RWPE2 (cell line): ENCODE measurements at regions not wholly inside any gene's neighbourhood (a gene's known extent, or its start where the extent isn't known, plus 50 kb on each side); places are given as distances from the start of the nearest gene placed in this dataset.

Experiments used
- ATAC-seq: fragments of 200-7000 bp; cut with Tn5 transposase; 3 replicates; pipeline ENCODE4 v1.9.1; 2021; ENCODE audit warnings: low read depth
- DNase-seq: peaks from one replicate; pipeline ENCODE4 v3.0.0-alpha.2; 2020; ENCODE audit warnings: low spot score
- H3K27ac ChIP-seq: fragments of 450-650 bp; 2 replicates; pipeline ENCODE4 v1.5.1; 2017; ENCODE audit warnings: mild to moderate bottlenecking; ENCODE audit not compliant: poor library complexity, severe bottlenecking
- H3K27me3 ChIP-seq: fragments of 250-450 bp; sonication (Bioruptor Pico); 2 replicates; pipeline ENCODE4 v1.5.1; 2021; ENCODE audit warnings: mild to moderate bottlenecking, moderate library complexity; ENCODE audit not compliant: insufficient read depth, poor library complexity, severe bottlenecking
- H3K36me3 ChIP-seq: fragments of 250-450 bp; sonication (Bioruptor Pico); 2 replicates; pipeline ENCODE4 v1.5.1; 2020; ENCODE audit warnings: low read depth, mild to moderate bottlenecking, moderate library complexity
- H3K4me1 ChIP-seq: fragments of 250-450 bp; sonication (Bioruptor Pico); 2 replicates; pipeline ENCODE4 v1.5.1; 2021; ENCODE audit warnings: mild to moderate bottlenecking, moderate library complexity; ENCODE audit not compliant: insufficient read depth, poor library complexity, severe bottlenecking
- H3K4me3 ChIP-seq: fragments of 250-450 bp; sonication (Bioruptor Pico); 2 replicates; pipeline ENCODE4 v1.5.1; 2021; ENCODE audit warnings: mild to moderate bottlenecking, moderate library complexity; ENCODE audit not compliant: severe bottlenecking
- H3K9me3 ChIP-seq: fragments of 250-450 bp; sonication (Bioruptor Pico); 2 replicates; pipeline ENCODE4 v1.5.1; 2021; ENCODE audit warnings: mild to moderate bottlenecking, moderate library complexity; ENCODE audit not compliant: severe bottlenecking
- CTCF ChIP-seq: fragments of 450-650 bp; IDR thresholded peaks from one replicate; pipeline ENCODE4 v1.5.1; 2017; ENCODE audit warnings: mild to moderate bottlenecking, moderate library complexity; ENCODE audit not compliant: poor library complexity, severe bottlenecking

- Histone ChIP-seq H3K36me3 (no peaks in the 10 kb centered on the region), H3K27ac (no peak overlapping the region), H3K9me3 (no peaks in the 10 kb centered on the region), H3K27me3 (no peaks in the 10 kb centered on the region), H3K4me3 (no peak overlapping the region), H3K4me1 (no peaks in the 10 kb centered on the region)
- no peak for DNase-seq
- TF ChIP-seq CTCF = peak; percentile 31
- ATAC-seq = no peak
Observed at GRCh38 chr14:106831322-106831720, 1304.9 kb downstream of the TMEM121 start.

- no peak overlapping the region for H3K27ac ChIP-seq
- H3K4me3 ChIP-seq = no peak overlapping the region
- DNase-seq = no peak
- H3K9me3 ChIP-seq = no peaks in the 10 kb centered on the region
- no peaks in the 10 kb centered on the region for H3K27me3 ChIP-seq
- no peak for ATAC-seq
- TF ChIP-seq CTCF = no peak
- H3K36me3 ChIP-seq = no peaks in the 10 kb centered on the region
- H3K4me1 ChIP-seq = no peaks in the 10 kb centered on the region
Observed at GRCh38 chr14:106837870-106838269, 1311.5 kb downstream of the TMEM121 start.

DNA sequence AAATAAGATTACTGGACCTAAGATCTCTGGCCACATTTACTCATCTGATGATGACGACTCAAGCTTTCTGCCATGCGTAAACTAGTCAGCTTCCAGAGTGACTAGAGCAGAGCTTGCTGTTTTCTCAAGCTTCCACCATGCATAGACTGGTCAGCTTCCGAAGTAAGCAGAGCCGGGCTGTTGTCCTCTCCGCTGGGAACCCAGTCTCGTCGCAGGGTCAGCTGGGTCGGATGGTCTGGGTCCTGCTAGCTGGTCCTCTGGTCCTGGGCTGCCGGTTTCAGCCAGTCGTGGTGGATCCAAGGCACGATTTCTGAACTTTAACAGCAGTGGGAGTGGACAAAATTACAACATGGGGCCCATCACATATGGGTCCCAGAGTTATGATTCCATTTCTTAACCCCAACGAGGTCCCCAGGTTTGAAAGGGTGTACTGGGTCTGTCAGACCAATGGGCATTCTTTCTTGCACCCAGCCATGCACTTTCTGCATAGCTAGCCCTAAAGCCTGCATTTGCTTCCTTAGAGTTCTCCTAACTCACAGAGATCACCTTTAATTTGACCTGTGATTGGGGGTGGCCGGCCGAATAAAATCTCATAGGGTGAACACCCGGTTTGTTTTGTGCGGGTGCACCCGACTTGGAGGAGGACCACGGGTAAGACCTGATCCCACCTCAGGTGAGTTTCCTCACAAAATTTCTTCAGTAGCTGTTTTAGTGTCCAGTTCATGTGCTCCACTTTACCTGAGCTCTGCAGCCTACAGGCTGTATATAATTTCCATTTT is 1312.8 kb downstream of the TMEM121 start:
- Histone ChIP-seq H3K27me3 (no peaks in the 10 kb centered on the region), H3K4me3 (no peak overlapping the region), H3K9me3 (no peaks in the 10 kb centered on the region), H3K36me3 (no peaks in the 10 kb centered on the region), H3K4me1 (no peaks in the 10 kb centered on the region), H3K27ac (no peak overlapping the region)
- no peak for TF ChIP-seq CTCF
- DNase-seq = no peak
- ATAC-seq = no peak

DNA sequence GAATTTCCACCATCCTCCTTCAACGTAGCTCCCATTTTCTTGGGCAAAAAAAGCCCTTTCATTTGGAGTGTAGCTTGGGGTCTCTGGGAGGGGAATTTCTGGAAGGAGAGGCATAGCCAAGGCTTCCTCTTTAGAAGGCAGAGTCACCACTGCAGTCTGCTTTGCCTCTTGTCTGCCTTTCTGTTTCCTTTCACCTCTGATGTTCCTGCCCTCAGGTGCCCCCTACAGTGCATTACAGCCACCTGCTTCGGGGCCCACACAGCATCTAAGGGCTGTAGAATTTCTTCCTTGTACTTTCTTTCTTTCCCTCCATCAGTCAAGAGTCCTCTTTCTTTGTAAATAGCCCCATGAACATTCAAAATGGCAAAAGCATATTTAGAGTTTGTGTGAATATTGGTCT is 1313.9 kb downstream of the TMEM121 start:
- Histone ChIP-seq H3K4me1 (peaks cover 10% of the 10 kb centered on the region), H3K4me3 (no peak overlapping the region), H3K36me3 (no peaks in the 10 kb centered on the region), H3K27me3 (no peaks in the 10 kb centered on the region), H3K27ac (no peak overlapping the region), H3K9me3 (no peaks in the 10 kb centered on the region)
- ATAC-seq (no peak), DNase-seq (no peak)
- no peak for TF ChIP-seq CTCF

- Histone ChIP-seq H3K4me1 (peaks cover 16% of the 10 kb centered on the region), H3K36me3 (no peaks in the 10 kb centered on the region), H3K27me3 (no peaks in the 10 kb centered on the region), H3K27ac (no peak overlapping the region), H3K9me3 (no peaks in the 10 kb centered on the region), H3K4me3 (no peak overlapping the region)
- DNase-seq = no peak
- no peak for ATAC-seq
- no peak for TF ChIP-seq CTCF
Observed at GRCh38 chr14:106840991-106841390, 1314.6 kb downstream of the TMEM121 start.
